ENCODE measurements at regions not wholly inside any gene's neighbourhood (a gene's known extent, or its start where the extent isn't known, plus 50 kb on each side); places are given as distances from the start of the nearest gene placed in this dataset.

DNA sequence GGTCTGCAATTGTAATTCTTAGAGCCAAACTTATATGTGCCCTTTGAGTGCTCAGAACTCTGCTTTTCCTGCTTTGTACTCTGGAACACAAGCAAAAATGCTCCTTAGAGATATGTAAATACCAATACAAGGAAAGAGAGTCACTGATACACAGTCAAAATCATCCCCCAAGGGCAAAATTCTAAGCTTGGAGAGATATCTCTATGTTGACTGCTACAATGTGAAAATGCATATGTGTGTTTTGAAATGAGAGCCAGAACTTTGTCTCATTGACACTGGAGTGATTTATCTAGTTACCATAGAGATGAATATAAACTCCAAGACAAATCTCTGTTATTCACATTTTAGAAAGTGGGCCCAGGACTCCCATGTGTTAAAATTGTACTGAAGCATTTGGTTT, 494.8 kb upstream of the SLITRK1 start:
- TF ChIP-seq, protein P1, sequence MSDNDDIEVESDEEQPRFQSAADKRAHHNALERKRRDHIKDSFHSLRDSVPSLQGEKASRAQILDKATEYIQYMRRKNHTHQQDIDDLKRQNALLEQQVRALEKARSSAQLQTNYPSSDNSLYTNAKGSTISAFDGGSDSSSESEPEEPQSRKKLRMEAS (IDR thresholded peaks at IDR 0.05) = no peak
- TF ChIP-seq EZH2 (IDR thresholded peaks at IDR 0.05) (no peak), SP1 (IDR thresholded peaks at IDR 0.05; ENCODE audit: low read depth) (no peak), POLR2A (IDR thresholded peaks at IDR 0.05; ENCODE audit: borderline replicate concordance, extremely low read depth, insufficient read depth, insufficient read length) (no peak), RAD21 (IDR thresholded peaks at IDR 0.05; ENCODE audit: low read depth) (no peak), POLR2AphosphoS5 (IDR thresholded peaks at IDR 0.05; ENCODE audit: low read depth, low read length) (no peak), FOSL1 (IDR thresholded peaks at IDR 0.05; ENCODE audit: low read depth) (no peak), SIN3A (IDR thresholded peaks at IDR 0.05; ENCODE audit: low read depth) (no peak), ZFX (IDR thresholded peaks at IDR 0.05) (no peak), JUND (IDR thresholded peaks at IDR 0.05) (no peak)
- TF ChIP-seq, protein P2, sequence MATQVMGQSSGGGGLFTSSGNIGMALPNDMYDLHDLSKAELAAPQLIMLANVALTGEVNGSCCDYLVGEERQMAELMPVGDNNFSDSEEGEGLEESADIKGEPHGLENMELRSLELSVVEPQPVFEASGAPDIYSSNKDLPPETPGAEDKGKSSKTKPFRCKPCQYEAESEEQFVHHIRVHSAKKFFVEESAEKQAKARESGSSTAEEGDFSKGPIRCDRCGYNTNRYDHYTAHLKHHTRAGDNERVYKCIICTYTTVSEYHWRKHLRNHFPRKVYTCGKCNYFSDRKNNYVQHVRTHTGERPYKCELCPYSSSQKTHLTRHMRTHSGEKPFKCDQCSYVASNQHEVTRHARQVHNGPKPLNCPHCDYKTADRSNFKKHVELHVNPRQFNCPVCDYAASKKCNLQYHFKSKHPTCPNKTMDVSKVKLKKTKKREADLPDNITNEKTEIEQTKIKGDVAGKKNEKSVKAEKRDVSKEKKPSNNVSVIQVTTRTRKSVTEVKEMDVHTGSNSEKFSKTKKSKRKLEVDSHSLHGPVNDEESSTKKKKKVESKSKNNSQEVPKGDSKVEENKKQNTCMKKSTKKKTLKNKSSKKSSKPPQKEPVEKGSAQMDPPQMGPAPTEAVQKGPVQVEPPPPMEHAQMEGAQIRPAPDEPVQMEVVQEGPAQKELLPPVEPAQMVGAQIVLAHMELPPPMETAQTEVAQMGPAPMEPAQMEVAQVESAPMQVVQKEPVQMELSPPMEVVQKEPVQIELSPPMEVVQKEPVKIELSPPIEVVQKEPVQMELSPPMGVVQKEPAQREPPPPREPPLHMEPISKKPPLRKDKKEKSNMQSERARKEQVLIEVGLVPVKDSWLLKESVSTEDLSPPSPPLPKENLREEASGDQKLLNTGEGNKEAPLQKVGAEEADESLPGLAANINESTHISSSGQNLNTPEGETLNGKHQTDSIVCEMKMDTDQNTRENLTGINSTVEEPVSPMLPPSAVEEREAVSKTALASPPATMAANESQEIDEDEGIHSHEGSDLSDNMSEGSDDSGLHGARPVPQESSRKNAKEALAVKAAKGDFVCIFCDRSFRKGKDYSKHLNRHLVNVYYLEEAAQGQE (IDR thresholded peaks at IDR 0.05; ENCODE audit: low read depth) = no peak
- TF ChIP-seq, protein P3, sequence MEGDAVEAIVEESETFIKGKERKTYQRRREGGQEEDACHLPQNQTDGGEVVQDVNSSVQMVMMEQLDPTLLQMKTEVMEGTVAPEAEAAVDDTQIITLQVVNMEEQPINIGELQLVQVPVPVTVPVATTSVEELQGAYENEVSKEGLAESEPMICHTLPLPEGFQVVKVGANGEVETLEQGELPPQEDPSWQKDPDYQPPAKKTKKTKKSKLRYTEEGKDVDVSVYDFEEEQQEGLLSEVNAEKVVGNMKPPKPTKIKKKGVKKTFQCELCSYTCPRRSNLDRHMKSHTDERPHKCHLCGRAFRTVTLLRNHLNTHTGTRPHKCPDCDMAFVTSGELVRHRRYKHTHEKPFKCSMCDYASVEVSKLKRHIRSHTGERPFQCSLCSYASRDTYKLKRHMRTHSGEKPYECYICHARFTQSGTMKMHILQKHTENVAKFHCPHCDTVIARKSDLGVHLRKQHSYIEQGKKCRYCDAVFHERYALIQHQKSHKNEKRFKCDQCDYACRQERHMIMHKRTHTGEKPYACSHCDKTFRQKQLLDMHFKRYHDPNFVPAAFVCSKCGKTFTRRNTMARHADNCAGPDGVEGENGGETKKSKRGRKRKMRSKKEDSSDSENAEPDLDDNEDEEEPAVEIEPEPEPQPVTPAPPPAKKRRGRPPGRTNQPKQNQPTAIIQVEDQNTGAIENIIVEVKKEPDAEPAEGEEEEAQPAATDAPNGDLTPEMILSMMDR (IDR thresholded peaks at IDR 0.05 in 2 of 3, conservative IDR thresholded peaks at IDR 0.05 in 1 of 3; ENCODE audit: borderline replicate concordance in 1 of 3, insufficient read depth in 1 of 3, low read depth in 2 of 3, low read length in 2 of 3) = no peak

Data from HCT116 (cell line).